Fibroblast of peridontal ligament (primary cell): ENCODE measurements at regions not wholly inside any gene's neighbourhood (a gene's known extent, or its start where the extent isn't known, plus 50 kb on each side); places are given as distances from the start of the nearest gene placed in this dataset.
A peak's percentile ranks its signal among the peaks of the same experiment; 100 is the strongest.

Experiments
- DNase-seq: peaks from one replicate; pipeline ENCODE4 v3.0.0-alpha.2; 2010; ENCODE audit errors: extremely low read depth

DNA sequence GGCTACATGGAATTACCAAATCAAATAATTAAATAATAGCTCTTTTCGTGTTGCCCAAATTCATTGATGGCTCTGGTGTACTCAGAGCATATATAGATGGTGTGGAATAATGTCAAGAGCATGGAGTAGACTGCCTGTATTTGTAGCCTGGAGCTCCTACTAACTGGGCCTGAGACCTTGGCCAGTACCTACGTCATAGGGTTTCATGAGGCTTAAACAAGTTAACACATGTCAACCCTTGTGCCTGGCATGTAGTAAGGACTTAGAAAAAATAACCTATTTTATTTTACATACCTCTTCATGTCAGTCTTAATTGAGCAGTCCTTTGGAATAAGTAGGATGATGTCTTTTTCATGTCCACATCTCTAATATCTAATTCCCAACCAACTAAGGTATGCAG lies 223.7 kb upstream of the DPH6 start:
- DNase-seq, result no peak

DNA sequence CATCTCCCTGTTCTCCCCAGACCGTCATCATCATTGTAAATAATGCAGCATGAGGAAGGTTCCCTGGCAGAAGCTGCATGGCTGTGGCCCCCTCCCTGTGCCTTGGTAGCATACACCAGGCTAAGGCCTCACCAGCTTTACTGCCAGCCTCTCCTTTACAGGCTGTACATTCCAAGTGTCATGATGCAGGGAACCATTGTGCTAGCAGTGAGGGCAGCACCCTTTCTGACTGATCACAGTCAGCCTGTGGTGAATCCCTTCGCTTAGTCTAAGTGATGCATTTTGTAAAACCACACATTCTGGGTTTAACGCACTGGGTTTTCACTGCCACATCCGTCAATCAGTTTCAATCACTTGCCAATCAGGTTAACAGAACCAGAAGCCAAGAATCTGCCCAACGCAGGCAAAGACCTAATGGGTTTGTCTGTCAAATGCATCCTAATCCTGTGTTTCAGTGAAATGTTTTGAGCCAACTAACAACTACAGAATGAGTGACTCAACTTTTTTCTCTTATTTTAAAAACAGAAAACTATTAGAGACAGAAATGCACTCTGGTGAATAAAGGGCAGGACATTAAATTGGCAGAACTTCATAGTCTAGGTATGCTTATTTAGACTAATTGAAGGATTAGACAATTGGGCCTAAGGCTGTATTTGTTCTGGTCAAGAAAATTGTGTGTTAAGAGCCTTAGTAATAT lies 225.9 kb upstream of the DPH6 start:
- DNase-seq, result no peak

DNA sequence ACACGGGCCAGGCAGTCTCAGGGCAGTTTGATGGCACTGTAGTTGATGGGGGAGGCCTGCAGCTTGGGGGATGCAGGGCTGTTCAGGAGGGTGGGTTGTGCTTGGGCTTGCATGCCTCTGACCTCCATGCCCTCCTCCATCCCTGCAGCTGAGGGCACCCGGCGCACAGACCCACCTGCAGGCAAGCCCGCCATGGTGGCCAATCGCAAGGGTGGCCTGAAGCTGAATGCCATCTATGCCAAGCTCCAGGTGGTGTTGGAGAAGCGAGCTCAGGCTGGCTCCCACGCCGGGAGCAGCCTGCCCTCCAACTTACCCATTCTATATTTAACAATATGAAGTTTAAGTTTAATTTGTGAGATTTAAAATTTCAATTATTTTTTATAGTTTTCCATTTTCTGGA lies 228.7 kb upstream of the DPH6 start:
- DNase-seq, result no peak

DNA sequence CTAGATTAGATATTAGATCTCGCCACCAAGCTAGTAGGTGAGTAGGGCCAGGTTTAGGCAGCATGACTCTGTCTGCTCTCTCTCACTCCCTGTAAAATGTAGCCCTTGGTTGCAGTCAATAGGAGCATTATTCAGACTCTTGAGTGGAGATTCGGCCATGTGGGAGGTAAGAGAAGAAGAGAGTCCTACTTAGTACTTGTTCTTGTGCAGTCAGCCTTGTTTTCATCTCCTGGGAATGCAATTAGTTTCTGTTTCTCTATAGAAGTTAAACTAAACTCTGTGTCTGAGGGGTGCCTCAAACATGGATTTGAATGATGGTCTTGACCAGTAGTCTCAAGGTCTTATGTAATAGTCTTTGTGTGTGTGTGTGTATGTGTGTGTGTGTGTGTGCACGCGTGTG lies 229.5 kb upstream of the DPH6 start:
- DNase-seq, result no peak

DNA sequence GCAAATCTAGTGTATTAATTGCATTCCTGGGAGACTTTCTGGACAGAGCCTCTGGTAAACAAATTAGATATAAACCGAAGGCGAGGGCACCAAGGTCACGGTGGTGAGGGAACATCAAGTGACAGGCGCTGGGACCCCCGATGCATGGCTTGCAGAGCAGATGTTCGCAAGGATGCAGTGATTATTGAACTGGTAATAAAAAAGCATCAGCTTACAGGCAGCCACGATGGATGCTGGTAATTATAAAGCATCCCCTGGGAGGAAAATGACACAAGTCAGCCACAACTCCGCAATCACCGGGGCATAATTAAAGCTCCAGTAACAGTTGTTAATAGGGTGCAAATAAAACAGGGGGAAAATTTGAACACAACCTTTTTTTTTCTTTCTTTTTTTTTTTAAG lies 231.1 kb upstream of the DPH6 start:
- DNase-seq, result no peak

DNA sequence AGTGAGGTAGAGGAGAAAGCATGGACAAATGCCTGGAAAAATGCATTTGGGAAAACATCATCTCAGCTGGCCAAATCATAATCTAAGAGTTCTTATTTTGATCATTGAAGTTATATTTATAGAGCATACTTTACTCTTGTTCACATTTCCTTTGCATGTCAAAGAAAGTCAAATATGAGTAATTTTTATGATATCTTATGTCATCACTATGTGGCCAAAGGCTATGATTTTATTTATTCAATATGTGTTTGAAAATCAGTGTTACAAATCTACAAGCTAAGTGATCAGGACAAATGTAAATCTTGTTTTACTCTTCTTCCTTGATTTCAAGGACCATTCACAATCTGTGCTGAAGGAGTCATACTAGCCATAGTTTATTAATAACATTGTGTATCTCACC lies 237.2 kb upstream of the DPH6 start:
- DNase-seq, result no peak

DNA sequence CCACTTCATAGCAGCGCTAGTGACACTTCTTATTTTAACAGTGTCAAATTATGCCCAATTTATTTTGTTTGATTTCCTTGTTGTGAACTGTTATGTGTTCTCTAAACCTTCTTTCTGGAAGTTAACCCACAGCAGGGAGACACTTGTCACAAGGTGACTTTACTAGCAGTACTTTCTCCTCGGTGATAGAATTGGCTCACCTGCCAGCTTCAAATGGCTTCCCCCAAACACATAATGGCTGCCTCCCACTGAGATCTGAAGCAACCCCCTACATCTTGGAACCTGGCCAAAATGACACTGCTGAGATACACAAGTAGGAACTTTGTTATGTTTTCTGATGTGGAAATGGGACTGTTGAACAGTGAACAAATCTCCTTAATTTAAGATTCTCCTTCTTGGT lies 238.8 kb upstream of the DPH6 start:
- no peak for DNase-seq

DNA sequence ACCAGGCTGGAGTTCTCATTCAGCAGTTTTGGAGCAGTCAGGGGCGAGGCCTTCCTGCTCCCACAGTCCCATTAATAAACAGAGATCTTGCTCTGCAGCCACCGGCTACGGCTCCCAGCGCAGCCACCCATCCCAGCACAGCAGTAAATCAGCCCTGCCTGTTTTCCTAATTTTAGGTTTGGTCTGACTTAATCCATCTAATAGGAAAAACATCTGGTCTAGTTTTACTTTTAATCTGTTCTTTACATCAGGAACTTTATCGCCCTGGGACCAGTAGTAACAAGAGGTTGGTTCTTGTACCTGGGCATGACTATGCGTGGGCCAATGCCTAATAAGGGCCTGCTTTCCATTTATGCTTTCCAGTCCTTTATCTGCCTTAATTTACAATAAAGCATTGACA lies 264.0 kb upstream of the DPH6 start:
- DNase-seq, result no peak

DNA sequence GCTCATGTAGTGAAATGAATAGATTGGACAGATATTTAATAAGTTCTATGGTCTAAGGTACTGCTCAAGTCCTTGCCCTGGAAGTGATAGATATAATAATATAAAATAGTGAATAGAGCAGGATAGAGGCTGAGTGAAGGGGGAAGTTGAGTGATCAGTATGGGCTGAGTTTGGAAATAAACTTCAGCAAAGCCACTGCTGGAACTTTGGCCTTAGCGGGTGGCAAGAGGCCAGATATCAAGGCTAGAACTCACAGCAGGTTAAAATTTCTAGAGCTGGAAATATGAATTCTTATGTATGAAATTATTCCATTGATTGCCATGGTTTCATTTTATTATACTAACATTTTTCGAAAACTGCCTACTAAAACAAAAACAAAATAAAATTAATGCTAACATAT lies 267.6 kb upstream of the DPH6 start:
- DNase-seq, result no peak

DNA sequence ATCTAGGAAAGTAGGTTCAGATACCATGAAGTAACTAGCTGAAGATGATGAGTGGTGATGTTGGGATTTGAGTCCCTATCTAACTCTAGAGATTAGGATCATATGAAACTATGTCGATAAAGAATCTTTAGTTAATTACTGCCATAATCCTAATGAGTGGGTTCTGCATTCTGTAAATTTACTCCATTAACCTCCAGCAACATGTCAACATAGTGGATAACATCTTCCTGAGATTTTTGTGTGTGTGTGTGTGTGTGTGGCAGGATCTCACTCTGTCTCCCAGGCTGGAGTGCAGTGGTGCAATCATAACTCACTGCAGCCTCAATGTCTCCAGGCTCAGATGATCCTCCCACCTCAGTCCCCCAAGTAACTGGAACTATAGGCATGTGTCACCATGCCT lies 272.9 kb upstream of the DPH6 start:
- no peak for DNase-seq

DNA sequence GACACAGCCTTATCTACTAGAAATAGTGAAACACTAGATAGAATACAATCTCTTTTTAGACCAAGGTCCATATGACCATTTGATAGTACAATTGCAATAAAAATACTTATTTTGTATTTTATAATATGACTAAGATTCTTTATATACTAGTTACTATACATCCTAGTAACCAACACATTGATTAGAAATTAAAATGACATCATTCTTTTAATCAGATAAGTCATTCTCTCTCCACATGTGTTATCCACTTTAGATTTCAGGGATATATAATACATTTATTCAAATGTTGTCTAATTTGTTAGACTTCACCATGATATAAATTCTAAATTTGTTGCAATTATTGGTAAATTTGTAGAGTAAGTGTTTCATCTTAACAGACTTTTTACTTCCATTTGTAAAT lies 276.2 kb upstream of the DPH6 start:
- DNase-seq, result no peak

DNA sequence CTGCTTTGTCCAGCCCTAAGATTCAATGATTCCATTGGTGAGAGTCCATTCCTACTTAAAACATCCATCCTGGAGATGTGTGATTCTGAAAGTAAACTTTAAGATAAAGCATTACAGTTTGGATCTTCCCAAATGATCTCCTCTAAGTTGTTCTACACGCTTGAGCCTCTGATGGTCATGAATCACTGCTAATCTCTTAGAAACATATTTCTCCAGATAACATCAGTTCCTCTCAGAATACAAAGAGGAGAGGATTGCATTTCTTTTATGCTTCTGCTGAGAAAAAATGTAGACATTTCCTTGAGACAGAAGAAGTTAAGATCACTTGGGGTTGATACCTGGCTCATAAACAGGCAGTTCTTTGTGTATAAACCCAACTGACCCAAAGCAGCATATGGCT lies 281.2 kb upstream of the DPH6 start:
- DNase-seq, result peak; percentile 6

DNA sequence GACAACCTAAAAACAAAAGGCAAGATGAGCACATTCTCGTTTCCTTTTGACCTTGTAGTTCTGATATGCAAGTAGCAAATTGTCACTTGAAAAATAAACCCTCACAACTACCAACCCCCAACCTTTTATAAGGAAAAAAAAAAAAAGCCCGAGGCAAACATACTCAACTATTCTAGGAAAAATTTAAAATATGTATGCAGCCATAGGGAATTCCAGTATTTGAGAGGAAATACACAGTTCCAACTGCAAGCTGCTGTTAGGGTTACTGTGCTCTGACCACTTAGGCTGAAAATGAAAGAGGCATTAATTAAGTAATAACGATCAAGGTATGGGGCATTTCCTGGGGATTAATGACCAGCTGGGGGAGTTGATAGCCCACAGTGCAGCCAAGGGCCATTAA lies 281.9 kb upstream of the DPH6 start:
- peak; percentile 11 for DNase-seq

DNA sequence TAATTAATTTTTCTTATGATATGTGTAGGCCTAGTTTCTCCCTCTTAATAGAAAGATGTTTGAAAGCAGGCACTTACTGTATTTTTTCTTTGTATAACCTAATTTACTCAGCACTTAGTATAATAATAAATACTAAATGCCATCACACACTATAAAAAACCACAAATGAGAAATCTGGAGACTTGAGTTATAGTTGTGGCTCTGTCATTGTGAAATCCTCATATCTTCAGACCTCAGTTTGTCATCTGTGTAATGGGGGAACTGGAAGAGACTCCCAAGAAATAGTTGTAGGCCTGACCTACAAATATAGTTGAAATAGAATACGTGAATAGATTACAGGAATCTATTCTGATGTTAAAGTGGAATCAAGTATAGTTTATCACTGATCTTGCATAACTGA lies 287.6 kb upstream of the DPH6 start:
- DNase-seq, result no peak

DNA sequence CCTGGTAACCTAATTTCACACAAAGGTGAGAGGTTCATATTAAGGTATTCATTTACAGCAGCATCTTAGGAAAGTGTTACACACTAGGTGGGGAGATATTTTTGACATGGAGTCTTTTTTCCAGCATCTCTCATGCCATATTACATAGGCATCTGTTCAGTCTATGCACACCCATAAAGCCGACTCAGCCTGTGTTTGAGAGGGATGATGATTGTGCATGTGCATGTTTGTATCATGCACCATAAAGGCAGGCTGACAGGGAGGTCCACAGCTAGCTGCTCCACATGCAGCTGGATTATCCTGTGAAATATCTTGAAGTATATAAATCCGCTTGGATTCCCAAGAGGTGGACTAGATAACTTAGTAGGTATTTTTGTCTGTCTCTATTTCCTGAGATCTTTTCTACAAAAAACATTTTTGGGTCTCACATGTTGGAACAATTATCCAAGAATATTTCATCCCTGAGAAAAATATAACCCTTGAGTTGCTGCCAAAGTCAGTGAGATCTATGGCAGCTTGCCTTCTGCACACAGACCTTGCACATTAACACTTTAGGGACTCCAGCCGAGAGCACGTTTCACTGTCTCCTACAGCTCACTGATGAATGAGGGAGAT lies 288.4 kb upstream of the DPH6 start:
- no peak for DNase-seq

DNA sequence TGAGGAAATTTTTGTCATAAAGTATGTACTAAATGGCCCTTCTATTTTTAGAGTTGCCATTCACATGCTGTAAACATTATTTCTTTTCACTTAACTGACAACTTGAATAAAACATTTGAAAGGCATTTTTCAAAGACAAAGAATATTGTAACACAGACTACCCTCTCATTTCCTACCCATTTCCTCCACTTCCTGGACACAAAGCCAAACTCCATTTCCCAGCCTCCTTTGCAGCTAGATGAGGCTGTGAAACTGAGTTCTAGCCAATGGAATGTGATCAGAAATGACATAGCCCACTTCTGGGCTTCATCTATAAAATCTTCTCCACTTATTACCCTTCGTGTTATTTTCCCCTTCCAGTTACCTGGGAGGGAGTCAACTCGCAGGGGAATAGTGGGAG lies 288.9 kb upstream of the DPH6 start:
- DNase-seq, result no peak

DNA sequence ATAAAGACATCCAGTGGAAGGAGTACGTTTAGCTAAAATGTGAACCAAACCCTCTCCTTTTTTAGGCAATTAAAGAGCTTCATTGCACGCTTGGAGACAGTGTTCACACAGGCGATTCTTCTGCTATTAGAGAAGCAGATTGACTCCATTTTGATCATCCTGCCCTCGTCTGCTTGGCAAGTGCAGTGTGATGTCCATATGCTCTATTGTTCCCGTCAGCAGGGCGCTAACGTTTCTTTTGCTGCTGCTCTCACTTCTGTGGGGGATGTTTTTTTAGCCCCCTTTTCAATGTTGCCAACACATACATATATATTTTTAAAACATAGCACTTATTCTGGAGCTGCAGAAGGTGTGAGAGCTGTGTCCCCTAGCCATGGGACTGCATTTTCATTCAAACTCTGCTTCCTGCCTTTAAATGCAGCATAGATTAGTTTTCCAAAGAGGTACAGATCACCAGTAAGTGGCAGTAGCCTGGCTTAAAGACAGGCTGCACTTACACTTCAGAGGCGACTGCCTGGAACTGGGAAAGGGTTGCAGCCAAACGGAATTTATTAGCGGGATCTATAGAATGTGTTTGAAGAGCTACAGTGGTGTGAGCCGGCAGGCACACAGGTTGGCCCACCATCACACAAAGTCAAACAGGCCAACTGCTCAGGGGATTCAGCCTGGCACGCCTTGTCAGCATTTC lies 292.6 kb upstream of the DPH6 start:
- no peak for DNase-seq

DNA sequence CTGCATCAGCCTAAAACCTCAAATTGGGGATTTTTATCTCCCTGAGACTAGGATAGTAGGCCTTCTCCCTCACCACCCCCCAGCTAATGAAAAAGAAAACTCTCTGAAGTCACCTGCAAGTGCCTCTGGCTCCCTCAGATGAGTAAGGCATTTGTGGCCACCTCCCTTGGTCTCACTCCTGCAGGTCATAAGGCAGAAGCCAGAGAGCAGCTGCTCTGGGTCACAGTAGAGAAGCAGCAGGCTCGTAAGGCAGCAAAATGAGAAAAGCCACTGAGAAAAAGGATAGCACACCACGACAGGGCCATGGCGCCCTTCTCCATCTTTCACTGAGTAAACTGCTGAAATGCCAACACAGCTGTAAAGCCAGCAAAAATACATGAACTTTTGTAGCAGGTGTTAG lies 296.7 kb upstream of the DPH6 start:
- DNase-seq, result no peak

DNA sequence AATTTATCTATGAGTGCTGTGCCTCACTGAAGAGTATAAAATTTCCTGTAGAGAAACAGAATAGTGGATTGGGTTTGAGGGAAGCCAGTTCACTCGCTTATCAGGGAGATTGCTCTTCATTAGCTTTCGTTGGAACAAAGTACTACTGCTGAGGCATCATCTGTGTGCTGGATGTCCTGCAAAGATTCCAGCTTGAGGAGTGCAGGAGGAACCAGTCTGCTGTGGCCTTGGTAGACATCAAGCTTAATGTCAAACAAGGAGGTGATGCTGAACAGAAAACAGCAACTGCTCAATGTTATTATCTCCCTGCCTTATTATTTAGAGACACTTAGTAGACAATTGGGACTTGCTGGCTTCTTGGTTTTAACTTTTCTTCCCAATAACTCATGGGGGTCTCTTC lies 297.5 kb upstream of the DPH6 start:
- DNase-seq, result no peak

DNA sequence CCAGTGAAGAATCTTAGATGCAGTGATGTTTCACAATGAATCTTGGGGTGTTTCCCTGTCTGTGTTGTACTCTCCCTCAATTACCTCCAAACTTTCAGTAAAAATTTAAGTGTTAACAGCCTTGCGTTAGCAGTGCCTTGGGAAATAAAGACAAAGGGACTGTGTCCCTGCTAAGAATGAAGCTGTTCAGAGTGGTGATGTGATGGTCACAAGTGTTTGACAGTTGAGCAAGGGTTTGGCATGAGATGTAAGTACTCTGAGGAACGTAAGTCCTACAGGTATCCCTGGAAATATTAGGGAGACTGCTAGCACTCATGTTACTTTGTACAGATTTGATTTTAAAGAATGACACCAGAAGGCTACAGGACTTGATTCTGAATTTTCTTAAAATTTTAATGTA lies 304.3 kb upstream of the DPH6 start:
- DNase-seq, result no peak

DNA sequence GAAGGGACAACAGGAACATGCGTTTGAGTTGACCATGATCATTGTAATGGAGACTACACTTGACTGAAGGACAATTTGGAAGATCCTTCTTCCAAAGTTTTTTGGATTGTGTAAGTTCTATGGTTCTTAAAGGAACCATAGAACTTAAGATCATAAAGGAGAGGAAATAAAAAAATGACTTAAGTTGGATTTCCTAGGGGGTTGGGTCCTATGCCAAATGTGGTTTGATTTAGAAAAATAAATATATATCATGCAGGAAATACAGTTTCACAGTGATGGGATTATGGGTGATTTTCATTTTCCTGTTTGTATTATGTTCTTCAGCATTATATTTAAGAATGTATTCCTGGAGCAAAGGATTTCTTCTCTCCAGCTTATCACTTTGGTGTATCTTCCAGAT lies 305.5 kb upstream of the DPH6 start:
- DNase-seq, result no peak

DNA sequence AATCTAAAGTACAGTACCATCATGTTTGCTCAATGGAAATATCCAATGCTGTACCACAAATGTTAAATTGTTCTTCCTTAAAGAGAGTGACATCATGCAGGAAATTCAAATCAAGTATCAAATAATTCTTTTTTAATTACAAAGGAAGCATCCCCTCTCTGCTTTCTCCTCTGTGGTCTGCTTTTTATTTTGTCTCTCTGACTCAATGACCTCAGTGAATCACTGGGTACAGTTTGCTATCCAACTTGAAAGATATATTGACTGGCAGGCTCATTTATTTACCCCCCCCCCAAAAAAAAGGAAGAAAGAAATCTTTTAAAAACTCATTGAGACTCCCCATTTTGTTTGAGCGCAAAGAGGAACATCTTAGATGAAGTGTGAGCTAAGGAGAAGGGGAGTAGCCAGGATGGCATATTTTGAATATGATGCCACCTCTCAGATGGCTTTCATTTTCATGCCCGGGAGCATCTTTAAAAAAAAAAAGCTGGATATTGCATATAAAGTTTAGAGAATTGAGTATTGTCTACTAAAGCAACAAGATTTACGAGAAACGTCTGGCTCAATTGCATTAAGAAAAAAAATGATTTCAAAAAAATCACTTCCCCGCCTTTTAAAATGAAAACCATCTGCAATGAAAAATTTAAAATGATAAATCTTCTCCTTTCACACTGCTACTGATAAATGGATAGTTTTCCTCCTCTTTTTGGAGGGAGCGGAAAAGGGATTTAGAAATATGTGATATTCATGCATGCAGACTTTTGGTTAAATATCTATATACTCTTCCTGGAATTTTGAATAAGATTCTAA lies 307.1 kb upstream of the DPH6 start:
- DNase-seq, result no peak

DNA sequence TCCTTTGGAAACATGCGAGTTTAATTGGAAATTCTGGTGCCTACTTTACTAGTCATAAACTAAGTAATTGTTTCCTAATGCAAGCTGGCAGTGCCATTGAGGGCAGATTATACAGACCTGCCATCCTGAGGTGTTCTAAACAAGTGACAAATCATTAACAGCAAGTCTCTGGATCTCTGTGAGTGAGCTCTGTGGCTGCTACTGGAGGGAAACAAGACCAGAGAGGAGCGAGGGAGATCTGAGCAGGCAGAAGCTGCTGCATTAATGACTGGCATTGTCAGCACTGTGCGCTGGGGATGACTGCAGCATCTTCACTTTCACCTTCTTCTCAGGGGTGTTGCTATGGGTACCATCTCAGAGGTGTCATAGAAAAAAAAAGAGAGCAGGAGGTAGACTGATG lies 308.4 kb upstream of the DPH6 start:
- no peak for DNase-seq
